Epithelial cell of proximal tubule (primary cell): ENCODE measurements at regions not wholly inside any gene's neighbourhood (a gene's known extent, or its start where the extent isn't known, plus 50 kb on each side); places are given as distances from the start of the nearest gene placed in this dataset.
A peak's percentile ranks its signal among the peaks of the same experiment; 100 is the strongest.

Source experiments
- DNase-seq: peaks from one replicate; pipeline ENCODE4 v3.0.0-alpha.2; 2011; ENCODE audit warnings: low read depth
- H3K4me3 ChIP-seq: 2 replicates; pipeline ENCODE4 v1.5.1; 2011; ENCODE audit warnings: low read depth, mild to moderate bottlenecking, low read length
- CTCF ChIP-seq: conservative IDR thresholded peaks from 2 replicates; pipeline ENCODE4 v1.5.1; 2012; ENCODE audit warnings: low read depth, mild to moderate bottlenecking, low read length

GRCh38 chr2:23091900-23092299 is 293.1 kb upstream of the KLHL29 start:
- H3K4me3 ChIP-seq: no peak overlapping the region
- TF ChIP-seq CTCF: no peak
- DNase-seq: no peak

- TF ChIP-seq CTCF: no peak
- no peak overlapping the region for H3K4me3 ChIP-seq
- no peak for DNase-seq
Observed at GRCh38 chr2:23092831-23093230, 292.1 kb upstream of the KLHL29 start.

GRCh38 chr2:23093513-23093912 is 291.5 kb upstream of the KLHL29 start:
- no peak for DNase-seq
- TF ChIP-seq CTCF: no peak

GRCh38 chr2:23096906-23097602 is 287.9 kb upstream of the KLHL29 start:
- DNase-seq: peak; percentile 22
- peak; percentile 2 for TF ChIP-seq CTCF

More at GRCh38 chr2:23093513-23093912, 291.5 kb upstream of the KLHL29 start:
- no peak overlapping the region for H3K4me3 ChIP-seq

GRCh38 chr2:23100406-23100805 is 284.6 kb upstream of the KLHL29 start:
- H3K4me3 ChIP-seq: no peak overlapping the region
- TF ChIP-seq CTCF: no peak
- no peak for DNase-seq

More at GRCh38 chr2:23096906-23097602, 287.9 kb upstream of the KLHL29 start:
- no peak overlapping the region for H3K4me3 ChIP-seq

- no peak overlapping the region for H3K4me3 ChIP-seq
- no peak for TF ChIP-seq CTCF
- no peak for DNase-seq
Observed at GRCh38 chr2:23106242-23106785, 278.7 kb upstream of the KLHL29 start.

GRCh38 chr2:23107327-23107941 is 277.5 kb upstream of the KLHL29 start:
- DNase-seq: no peak
- TF ChIP-seq CTCF: no peak
- H3K4me3 ChIP-seq: no peak overlapping the region
